ENCODE measurements at regions not wholly inside any gene's neighbourhood (a gene's known extent, or its start where the extent isn't known, plus 50 kb on each side); places are given as distances from the start of the nearest gene placed in this dataset.

GRCh38 chr4:82005158-82005557, 368.6 kb downstream of the HNRNPD start:
- TF ChIP-seq SIN3A (IDR thresholded peaks at IDR 0.05; ENCODE audit: borderline replicate concordance, insufficient read depth, low read length) (no peak), POLR2AphosphoS5 (IDR thresholded peaks at IDR 0.05; ENCODE audit: low read depth, low read length) (no peak), REST (IDR thresholded peaks at IDR 0.05; ENCODE audit: insufficient read depth in 1 of 2, low read depth in 2 of 2, low read length in 2 of 2) (no peak)

- no peak for TF ChIP-seq SIN3A (IDR thresholded peaks at IDR 0.05; ENCODE audit: borderline replicate concordance, insufficient read depth, low read length)
- TF ChIP-seq FOXP2 (optimal IDR thresholded peaks at IDR 0.05; ENCODE audit: borderline replicate concordance, extremely low read depth, extremely low read length, insufficient read depth): no peak
- TF ChIP-seq POLR2AphosphoS5 (IDR thresholded peaks at IDR 0.05; ENCODE audit: low read depth, low read length): no peak
- TF ChIP-seq TAF1 (IDR thresholded peaks at IDR 0.05; ENCODE audit: borderline replicate concordance, insufficient read depth, low read length): no peak
These were observed 376.5 kb downstream of the HNRNPD start for GRCh38 chr4:81997313-81997712.

- no peak for TF ChIP-seq POLR2AphosphoS5 (IDR thresholded peaks at IDR 0.05; ENCODE audit: low read depth, low read length)
- no peak for TF ChIP-seq FOXP2 (optimal IDR thresholded peaks at IDR 0.05; ENCODE audit: borderline replicate concordance, extremely low read depth, extremely low read length, insufficient read depth)
- TF ChIP-seq TAF1 (IDR thresholded peaks at IDR 0.05; ENCODE audit: borderline replicate concordance, insufficient read depth, low read length): no peak
- TF ChIP-seq SIN3A (IDR thresholded peaks at IDR 0.05; ENCODE audit: borderline replicate concordance, insufficient read depth, low read length): no peak
- no peak for TF ChIP-seq REST (IDR thresholded peaks at IDR 0.05; ENCODE audit: insufficient read depth in 1 of 2, low read depth in 2 of 2, low read length in 2 of 2)
These were observed 382.9 kb downstream of the HNRNPD start for GRCh38 chr4:81990898-81991297.

- no peak for TF ChIP-seq POLR2AphosphoS5 (IDR thresholded peaks at IDR 0.05; ENCODE audit: low read depth, low read length)
- no peak for TF ChIP-seq SIN3A (IDR thresholded peaks at IDR 0.05; ENCODE audit: borderline replicate concordance, insufficient read depth, low read length)
- no peak for TF ChIP-seq FOXP2 (optimal IDR thresholded peaks at IDR 0.05; ENCODE audit: borderline replicate concordance, extremely low read depth, extremely low read length, insufficient read depth)
- no peak for TF ChIP-seq REST (IDR thresholded peaks at IDR 0.05; ENCODE audit: insufficient read depth in 1 of 2, low read depth in 2 of 2, low read length in 2 of 2)
- TF ChIP-seq TAF1 (IDR thresholded peaks at IDR 0.05; ENCODE audit: borderline replicate concordance, insufficient read depth, low read length): no peak
These were observed 383.6 kb downstream of the HNRNPD start for GRCh38 chr4:81990211-81990610.

- TF ChIP-seq FOXP2 (optimal IDR thresholded peaks at IDR 0.05; ENCODE audit: borderline replicate concordance, extremely low read depth, extremely low read length, insufficient read depth): no peak
- no peak for TF ChIP-seq POLR2AphosphoS5 (IDR thresholded peaks at IDR 0.05; ENCODE audit: low read depth, low read length)
- no peak for TF ChIP-seq REST (IDR thresholded peaks at IDR 0.05; ENCODE audit: insufficient read depth in 1 of 2, low read depth in 2 of 2, low read length in 2 of 2)
These were observed 384.6 kb downstream of the HNRNPD start for GRCh38 chr4:81989202-81989601.
